ENCODE measurements at regions not wholly inside any gene's neighbourhood (a gene's known extent, or its start where the extent isn't known, plus 50 kb on each side); places are given as distances from the start of the nearest gene placed in this dataset.

- TF ChIP-seq ZNF396 (CRISPR knock-in tag; IDR thresholded peaks at IDR 0.05; ENCODE audit: borderline replicate concordance) (no peak), CTCF (IDR thresholded peaks at IDR 0.05) (no peak), ZNF512 (CRISPR knock-in tag; IDR thresholded peaks at IDR 0.05; ENCODE audit: borderline replicate concordance) (no peak), ZNF263 (CRISPR knock-in tag; IDR thresholded peaks at IDR 0.05; ENCODE audit: low read depth) (no peak), ATF6 (CRISPR knock-in tag; IDR thresholded peaks at IDR 0.05) (no peak), SMAD4 (CRISPR knock-in tag; IDR thresholded peaks at IDR 0.05) (no peak), IRF2 (CRISPR knock-in tag; IDR thresholded peaks at IDR 0.05; ENCODE audit: borderline replicate concordance, low read depth) (no peak), CREM (CRISPR knock-in tag; IDR thresholded peaks at IDR 0.05) (no peak), ETV6 (CRISPR knock-in tag; IDR thresholded peaks at IDR 0.05) (no peak), ATF3 (CRISPR knock-in tag; conservative IDR thresholded peaks at IDR 0.05) (no peak), USF1 (CRISPR knock-in tag; IDR thresholded peaks at IDR 0.05) (no peak), ATF2 (CRISPR knock-in tag; IDR thresholded peaks at IDR 0.05; ENCODE audit: borderline replicate concordance, low read depth) (no peak), ATF1 (CRISPR knock-in tag; IDR thresholded peaks at IDR 0.05) (no peak)
Measured at GRCh38 chr2:192876698-192877097, 682.0 kb upstream of the TMEFF2 start.

Measured in WTC11 (cell line).